Activated CD8-positive, alpha-beta T cell treated with anti-CD3 and anti-CD28 coated beads for 36 hours (primary cell): ENCODE measurements at regions not wholly inside any gene's neighbourhood (a gene's known extent, or its start where the extent isn't known, plus 50 kb on each side); places are given as distances from the start of the nearest gene placed in this dataset.

ENCODE experiments used
- ATAC-seq: fragments of 200-7000 bp; cut with Tn5 transposase; one replicate; pipeline ENCODE4 v1.10.0; 2021; ENCODE audit warnings: mild to moderate bottlenecking, moderate library complexity
- CTCF ChIA-PET: fragments of 350-600 bp; sonication (Branson Sonifier 250); formaldehyde crosslinking; loops from one replicate; lab custom pipeline; 2021; ENCODE audit warnings: antibody characterized with exemption; lab: Charles Lee
- POLR2A ChIA-PET: fragments of 350-600 bp; sonication (Branson Sonifier 250); formaldehyde crosslinking; loops from one replicate; lab custom pipeline; 2021; ENCODE audit warnings: antibody characterized with exemption; lab: Charles Lee
- DNase-seq: peaks from one replicate; pipeline ENCODE4 v3.0.0-alpha.2; 2020
- H3K27ac Mint-ChIP-seq: one replicate; pipeline ENCODE4 v1.8.0; 2021; ENCODE audit warnings: mild to moderate bottlenecking, mixed read lengths
- H3K27me3 Mint-ChIP-seq: one replicate; pipeline ENCODE4 v1.8.0; 2021; ENCODE audit warnings: mixed read lengths
- H3K36me3 Mint-ChIP-seq: one replicate; pipeline ENCODE4 v1.8.0; 2021; ENCODE audit warnings: low read depth, mixed read lengths
- H3K4me1 Mint-ChIP-seq: one replicate; pipeline ENCODE4 v1.8.0; 2021; ENCODE audit warnings: low read depth, mixed read lengths
- H3K4me3 Mint-ChIP-seq: one replicate; pipeline ENCODE4 v1.8.0; 2021; ENCODE audit warnings: mild to moderate bottlenecking, moderate library complexity, mixed read lengths
- H3K9me3 Mint-ChIP-seq: one replicate; pipeline ENCODE4 v1.8.0; 2021; ENCODE audit warnings: mixed read lengths
- intact Hi-C: fragments of 100-400 bp; cut with micrococcal nuclease; formaldehyde crosslinking; loops from one replicate; pipeline ENCODE4 v1.10.0; 2022
- TF ChIP-seq, protein P1 (sequence below): fragments of 200-600 bp; IDR thresholded peaks from one replicate; pipeline ENCODE4 v1.8.0; 2022; ENCODE audit warnings: antibody characterized with exemption, mild to moderate bottlenecking

DNA sequence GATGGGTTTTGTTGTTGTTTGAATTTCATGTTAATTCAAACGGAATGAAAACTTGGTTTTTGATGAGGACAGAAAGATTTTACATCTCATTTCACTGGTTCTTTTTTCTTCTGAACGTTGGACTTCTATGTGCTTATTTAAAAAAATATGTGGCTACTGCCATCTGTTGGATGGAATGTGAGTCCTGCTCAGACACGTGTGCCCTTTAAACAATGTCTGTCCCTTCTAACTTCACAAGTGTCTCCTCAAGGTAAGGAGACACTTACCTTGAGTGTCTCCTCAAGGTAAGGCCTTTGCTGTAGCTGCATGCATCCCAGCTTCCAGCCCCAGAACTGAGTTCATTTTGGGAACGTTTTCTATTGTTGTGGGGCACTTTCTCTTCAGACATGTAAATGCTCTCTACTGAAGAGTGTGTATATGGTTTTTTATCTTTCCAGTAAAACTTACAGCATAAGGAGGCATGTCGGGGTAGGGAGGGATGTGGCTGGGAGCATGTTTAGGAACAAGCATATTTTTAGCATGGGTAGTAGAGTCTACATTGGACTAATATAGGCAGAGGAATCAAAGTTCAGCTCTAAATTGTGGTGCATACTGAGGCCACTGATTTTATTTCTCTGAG is 63.1 kb upstream of the UBE3A start:
- POLR2A ChIA-PET, result no interaction called here
- peak; percentile 7 for DNase-seq
- Mint-ChIP-seq H3K4me1 (no peaks in the 10 kb centered on the region), H3K4me3 (no peak overlapping the region), H3K27me3 (peaks cover 2% of the 10 kb centered on the region), H3K27ac (no peak overlapping the region), H3K36me3 (no peaks in the 10 kb centered on the region), H3K9me3 (no peaks in the 10 kb centered on the region)
- no peak for ATAC-seq
- TF ChIP-seq, protein P1, sequence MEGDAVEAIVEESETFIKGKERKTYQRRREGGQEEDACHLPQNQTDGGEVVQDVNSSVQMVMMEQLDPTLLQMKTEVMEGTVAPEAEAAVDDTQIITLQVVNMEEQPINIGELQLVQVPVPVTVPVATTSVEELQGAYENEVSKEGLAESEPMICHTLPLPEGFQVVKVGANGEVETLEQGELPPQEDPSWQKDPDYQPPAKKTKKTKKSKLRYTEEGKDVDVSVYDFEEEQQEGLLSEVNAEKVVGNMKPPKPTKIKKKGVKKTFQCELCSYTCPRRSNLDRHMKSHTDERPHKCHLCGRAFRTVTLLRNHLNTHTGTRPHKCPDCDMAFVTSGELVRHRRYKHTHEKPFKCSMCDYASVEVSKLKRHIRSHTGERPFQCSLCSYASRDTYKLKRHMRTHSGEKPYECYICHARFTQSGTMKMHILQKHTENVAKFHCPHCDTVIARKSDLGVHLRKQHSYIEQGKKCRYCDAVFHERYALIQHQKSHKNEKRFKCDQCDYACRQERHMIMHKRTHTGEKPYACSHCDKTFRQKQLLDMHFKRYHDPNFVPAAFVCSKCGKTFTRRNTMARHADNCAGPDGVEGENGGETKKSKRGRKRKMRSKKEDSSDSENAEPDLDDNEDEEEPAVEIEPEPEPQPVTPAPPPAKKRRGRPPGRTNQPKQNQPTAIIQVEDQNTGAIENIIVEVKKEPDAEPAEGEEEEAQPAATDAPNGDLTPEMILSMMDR, result peak; percentile 44
- CTCF ChIA-PET, result interaction anchor here (1.2 kb wide), 1 partner anchor 1873 kb away, joined by 3 read pairs; no protein-coding TSS in a partner anchor
- intact Hi-C loops, result no loop called here

DNA sequence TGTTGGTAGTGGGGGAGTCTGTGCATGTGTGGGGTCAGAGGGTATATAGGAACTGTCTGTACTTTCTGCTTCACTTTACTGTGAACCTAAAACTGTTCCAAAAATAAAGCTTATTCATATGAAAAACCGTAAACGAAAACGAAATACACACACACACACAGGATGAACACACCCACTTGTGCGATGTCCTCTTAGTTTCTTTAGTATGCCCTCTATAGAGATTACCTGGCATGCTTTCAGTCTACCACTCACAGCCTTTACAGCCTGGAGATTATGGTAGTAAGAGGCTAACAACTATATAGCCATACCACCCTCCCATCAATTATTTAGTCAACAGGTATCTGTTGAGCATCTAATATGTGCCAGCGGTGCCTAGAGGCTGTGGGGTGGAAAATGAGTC is 60.0 kb upstream of the UBE3A start:
- ATAC-seq, result no peak
- no peak for DNase-seq
- peaks cover 5% of the 10 kb centered on the region for H3K9me3 Mint-ChIP-seq
- intact Hi-C loops, result no loop called here
- CTCF ChIA-PET, result no interaction called here
- H3K27me3 Mint-ChIP-seq, result no peaks in the 10 kb centered on the region
- no peak overlapping the region for H3K27ac Mint-ChIP-seq
- no peaks in the 10 kb centered on the region for H3K36me3 Mint-ChIP-seq
- H3K4me3 Mint-ChIP-seq, result no peak overlapping the region
- POLR2A ChIA-PET, result interaction anchor here (0.8 kb wide), 1 partner anchor 316 kb away, joined by 3 read pairs; no protein-coding TSS in a partner anchor
- no peaks in the 10 kb centered on the region for H3K4me1 Mint-ChIP-seq
- TF ChIP-seq, protein P1, result no peak

DNA sequence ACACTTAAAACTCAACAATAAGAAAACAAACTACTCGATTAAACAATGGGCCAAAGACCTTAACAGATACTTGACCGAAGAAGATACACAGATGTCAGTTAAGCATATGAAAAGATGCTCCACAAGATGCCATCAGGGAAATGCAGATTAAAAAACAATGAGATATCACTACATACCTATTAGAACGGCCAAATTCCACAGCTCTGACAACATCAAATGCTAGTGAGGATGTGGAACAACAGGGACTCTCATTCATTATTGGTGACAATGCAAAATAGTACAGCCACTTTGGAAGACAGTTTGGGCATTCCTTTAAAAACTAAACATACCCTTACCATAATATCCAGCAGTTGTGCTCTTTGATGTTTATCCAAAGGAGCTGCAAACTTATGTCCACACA is 59.1 kb upstream of the UBE3A start:
- CTCF ChIA-PET, result no interaction called here
- DNase-seq, result no peak
- no peak overlapping the region for H3K4me3 Mint-ChIP-seq
- H3K27ac Mint-ChIP-seq, result no peak overlapping the region
- H3K27me3 Mint-ChIP-seq, result no peaks in the 10 kb centered on the region
- peaks cover 5% of the 10 kb centered on the region for H3K9me3 Mint-ChIP-seq
- POLR2A ChIA-PET, result no interaction called here
- ATAC-seq, result no peak
- intact Hi-C loops, result no loop called here
- H3K4me1 Mint-ChIP-seq, result no peaks in the 10 kb centered on the region
- no peaks in the 10 kb centered on the region for H3K36me3 Mint-ChIP-seq
- TF ChIP-seq, protein P1, result no peak

DNA sequence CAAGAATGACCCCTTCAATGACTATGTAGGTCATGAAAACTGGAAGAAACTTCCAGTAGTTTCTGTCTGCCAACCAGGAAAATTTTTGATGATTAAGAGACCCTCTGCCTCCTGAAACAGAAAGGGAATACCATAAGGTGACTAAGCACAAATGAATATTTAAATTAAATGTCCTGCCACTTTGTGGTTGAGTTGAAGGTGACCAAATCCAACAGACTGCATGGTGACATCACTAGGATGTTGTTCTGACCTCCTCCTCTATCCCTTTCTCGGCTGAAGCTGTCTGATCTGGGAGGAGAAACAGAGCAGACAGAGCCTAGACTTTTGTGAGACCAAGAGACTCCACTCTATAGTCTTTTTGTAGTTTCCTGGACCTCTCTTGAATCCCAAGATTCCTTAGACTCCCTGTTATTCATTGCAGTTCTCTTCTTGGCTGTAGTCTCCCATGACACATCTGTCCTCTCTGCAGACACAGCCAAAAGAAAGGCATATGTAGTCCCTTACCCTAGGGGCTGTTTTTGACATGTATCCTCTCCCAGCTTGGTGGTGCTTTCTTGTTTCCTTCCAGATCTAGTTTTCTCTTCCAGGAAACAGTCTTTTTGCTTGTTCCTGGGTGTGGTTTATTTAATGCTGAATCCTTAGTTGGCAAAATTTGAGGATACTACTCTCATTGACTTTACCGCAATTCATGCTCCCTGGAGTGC is 55.2 kb upstream of the UBE3A start:
- peaks cover 11% of the 10 kb centered on the region for H3K9me3 Mint-ChIP-seq
- no peak for ATAC-seq
- intact Hi-C loops, result no loop called here
- no peaks in the 10 kb centered on the region for H3K27me3 Mint-ChIP-seq
- DNase-seq, result no peak
- no peak overlapping the region for H3K4me3 Mint-ChIP-seq
- TF ChIP-seq, protein P1, result no peak
- no peak overlapping the region for H3K27ac Mint-ChIP-seq
- no peaks in the 10 kb centered on the region for H3K36me3 Mint-ChIP-seq
- ChIA-PET CTCF (no interaction called here), POLR2A (no interaction called here)
- no peaks in the 10 kb centered on the region for H3K4me1 Mint-ChIP-seq

DNA sequence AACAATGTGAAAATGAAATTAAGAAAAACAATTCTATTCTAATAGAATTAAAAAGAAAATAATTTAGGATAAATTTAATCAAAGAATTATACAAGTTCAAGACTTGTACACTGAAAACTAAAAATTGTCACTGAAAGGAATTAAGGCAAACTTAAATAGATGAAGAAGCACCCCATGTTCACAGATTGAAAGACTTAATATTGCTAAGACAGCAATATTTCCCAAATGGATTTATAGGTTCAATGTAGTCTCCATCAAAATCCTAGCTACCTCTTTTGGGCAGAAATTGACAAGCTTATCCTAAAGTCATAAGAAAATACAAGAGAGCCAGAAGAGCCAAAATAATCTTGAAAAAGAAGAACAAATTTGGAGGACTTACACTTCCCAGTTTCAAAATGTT is 53.5 kb upstream of the UBE3A start:
- DNase-seq (no peak), ATAC-seq (no peak)
- TF ChIP-seq, protein P1, result no peak
- H3K36me3 Mint-ChIP-seq, result no peaks in the 10 kb centered on the region
- H3K27ac Mint-ChIP-seq, result no peak overlapping the region
- intact Hi-C loops, result no loop called here
- ChIA-PET CTCF (no interaction called here), POLR2A (no interaction called here)
- H3K27me3 Mint-ChIP-seq, result peaks cover 2% of the 10 kb centered on the region
- H3K9me3 Mint-ChIP-seq, result peaks cover 13% of the 10 kb centered on the region
- no peak overlapping the region for H3K4me3 Mint-ChIP-seq
- no peaks in the 10 kb centered on the region for H3K4me1 Mint-ChIP-seq
